ENCODE measurements at regions not wholly inside any gene's neighbourhood (a gene's known extent, or its start where the extent isn't known, plus 50 kb on each side); places are given as distances from the start of the nearest gene placed in this dataset.

DNA sequence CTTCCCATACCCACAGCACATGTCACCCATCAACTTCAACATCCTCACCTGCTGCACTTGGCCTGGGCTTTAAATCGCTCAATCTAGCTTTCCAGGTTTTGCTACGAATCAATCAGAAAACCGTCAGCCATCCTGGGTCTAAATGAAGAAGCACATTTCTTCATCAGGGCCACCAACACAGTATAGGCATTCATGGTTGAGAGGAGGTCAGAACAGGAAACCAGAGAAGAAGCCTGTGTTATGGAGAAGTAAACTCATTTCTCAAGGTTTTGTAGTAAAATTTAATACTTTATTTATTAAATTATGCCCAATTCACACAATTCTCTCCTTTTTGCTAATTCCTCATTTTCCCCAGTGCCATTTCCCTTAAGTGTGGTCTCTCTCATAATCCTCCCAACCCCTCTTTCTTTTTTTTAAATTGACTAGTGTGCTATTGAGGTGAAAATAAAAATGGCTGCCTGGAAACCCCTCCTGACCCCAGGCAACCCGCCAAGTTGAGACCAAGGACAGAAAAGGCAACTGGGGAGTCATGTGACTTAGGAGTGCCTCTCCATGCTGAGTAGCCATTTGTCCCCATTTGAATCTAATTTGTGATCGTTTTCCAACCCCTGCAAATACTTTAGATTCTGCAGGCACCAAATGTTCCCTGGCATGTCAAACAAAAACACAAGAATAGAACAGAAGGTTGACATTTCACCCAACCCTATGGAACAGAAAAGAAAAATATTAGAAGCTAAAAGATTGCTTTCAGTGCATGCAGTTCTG is 181.1 kb upstream of the NAMPT start:
- Histone ChIP-seq H3K4me3 (ENCODE audit: low read depth, low read length, poor library complexity, severe bottlenecking) (no peak overlapping the region), H3K27me3 (ENCODE audit: insufficient read depth, low read length) (no peaks in the 10 kb centered on the region), H3K36me3 (ENCODE audit: insufficient read depth, low read length) (no peaks in the 10 kb centered on the region), H3K4me2 (ENCODE audit: low read length) (no peak overlapping the region), H3K9me3 (ENCODE audit: low read length) (no peaks in the 10 kb centered on the region), H4K20me1 (ENCODE audit: insufficient read depth, low read length) (no peaks in the 10 kb centered on the region), H2AFZ (ENCODE audit: low read length) (no peak overlapping the region), H3K4me1 (ENCODE audit: insufficient read depth, low read length, severe bottlenecking) (no peaks in the 10 kb centered on the region), H3K9ac (ENCODE audit: low read length) (no peak overlapping the region), H3F3A (ENCODE audit: insufficient read depth, low read length) (no peaks in the 10 kb centered on the region), H3K9me2 (ENCODE audit: low read depth, low read length) (no peaks in the 10 kb centered on the region), H3K27ac (ENCODE audit: low read depth, low read length, poor library complexity, severe bottlenecking) (no peak overlapping the region), H3K79me2 (ENCODE audit: insufficient read depth, low read length) (no peaks in the 10 kb centered on the region)
- TF ChIP-seq EZH2 (IDR thresholded peaks at IDR 0.05; ENCODE audit: borderline replicate concordance, low read length) = no peak

DNA sequence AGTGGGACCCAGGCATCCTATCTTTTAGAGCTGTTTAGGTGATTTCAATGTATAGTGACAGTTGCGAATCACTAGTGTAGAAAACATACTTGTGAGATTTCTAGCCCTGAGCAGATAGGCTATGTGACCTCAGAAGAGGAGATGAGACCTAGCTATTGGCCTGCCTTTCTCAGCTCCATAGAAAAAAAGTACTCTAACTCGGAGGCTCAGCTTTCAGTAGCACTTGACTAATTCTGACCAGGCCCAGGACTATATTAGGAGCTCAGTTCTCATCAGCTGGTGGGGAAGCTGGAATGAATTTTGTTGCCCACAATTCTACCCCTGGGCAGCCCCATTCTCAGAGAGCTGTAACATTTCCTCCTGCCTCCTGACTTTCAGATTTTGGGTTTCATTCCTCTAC is 179.9 kb upstream of the NAMPT start:
- Histone ChIP-seq H3F3A (ENCODE audit: insufficient read depth, low read length) (no peaks in the 10 kb centered on the region), H3K79me2 (ENCODE audit: insufficient read depth, low read length) (no peaks in the 10 kb centered on the region), H3K9me2 (ENCODE audit: low read depth, low read length) (no peaks in the 10 kb centered on the region), H3K36me3 (ENCODE audit: insufficient read depth, low read length) (no peaks in the 10 kb centered on the region), H3K27me3 (ENCODE audit: insufficient read depth, low read length) (no peaks in the 10 kb centered on the region), H2AFZ (ENCODE audit: low read length) (no peak overlapping the region), H3K9me3 (ENCODE audit: low read length) (no peaks in the 10 kb centered on the region), H4K20me1 (ENCODE audit: insufficient read depth, low read length) (no peaks in the 10 kb centered on the region), H3K27ac (ENCODE audit: low read depth, low read length, poor library complexity, severe bottlenecking) (no peak overlapping the region), H3K9ac (ENCODE audit: low read length) (no peak overlapping the region), H3K4me3 (ENCODE audit: low read depth, low read length, poor library complexity, severe bottlenecking) (no peak overlapping the region), H3K4me2 (ENCODE audit: low read length) (no peak overlapping the region), H3K4me1 (ENCODE audit: insufficient read depth, low read length, severe bottlenecking) (no peaks in the 10 kb centered on the region)
- no peak for TF ChIP-seq EZH2 (IDR thresholded peaks at IDR 0.05; ENCODE audit: borderline replicate concordance, low read length)
- TF ChIP-seq, protein P1, sequence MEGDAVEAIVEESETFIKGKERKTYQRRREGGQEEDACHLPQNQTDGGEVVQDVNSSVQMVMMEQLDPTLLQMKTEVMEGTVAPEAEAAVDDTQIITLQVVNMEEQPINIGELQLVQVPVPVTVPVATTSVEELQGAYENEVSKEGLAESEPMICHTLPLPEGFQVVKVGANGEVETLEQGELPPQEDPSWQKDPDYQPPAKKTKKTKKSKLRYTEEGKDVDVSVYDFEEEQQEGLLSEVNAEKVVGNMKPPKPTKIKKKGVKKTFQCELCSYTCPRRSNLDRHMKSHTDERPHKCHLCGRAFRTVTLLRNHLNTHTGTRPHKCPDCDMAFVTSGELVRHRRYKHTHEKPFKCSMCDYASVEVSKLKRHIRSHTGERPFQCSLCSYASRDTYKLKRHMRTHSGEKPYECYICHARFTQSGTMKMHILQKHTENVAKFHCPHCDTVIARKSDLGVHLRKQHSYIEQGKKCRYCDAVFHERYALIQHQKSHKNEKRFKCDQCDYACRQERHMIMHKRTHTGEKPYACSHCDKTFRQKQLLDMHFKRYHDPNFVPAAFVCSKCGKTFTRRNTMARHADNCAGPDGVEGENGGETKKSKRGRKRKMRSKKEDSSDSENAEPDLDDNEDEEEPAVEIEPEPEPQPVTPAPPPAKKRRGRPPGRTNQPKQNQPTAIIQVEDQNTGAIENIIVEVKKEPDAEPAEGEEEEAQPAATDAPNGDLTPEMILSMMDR (IDR thresholded peaks at IDR 0.05; ENCODE audit: low read length) = no peak

DNA sequence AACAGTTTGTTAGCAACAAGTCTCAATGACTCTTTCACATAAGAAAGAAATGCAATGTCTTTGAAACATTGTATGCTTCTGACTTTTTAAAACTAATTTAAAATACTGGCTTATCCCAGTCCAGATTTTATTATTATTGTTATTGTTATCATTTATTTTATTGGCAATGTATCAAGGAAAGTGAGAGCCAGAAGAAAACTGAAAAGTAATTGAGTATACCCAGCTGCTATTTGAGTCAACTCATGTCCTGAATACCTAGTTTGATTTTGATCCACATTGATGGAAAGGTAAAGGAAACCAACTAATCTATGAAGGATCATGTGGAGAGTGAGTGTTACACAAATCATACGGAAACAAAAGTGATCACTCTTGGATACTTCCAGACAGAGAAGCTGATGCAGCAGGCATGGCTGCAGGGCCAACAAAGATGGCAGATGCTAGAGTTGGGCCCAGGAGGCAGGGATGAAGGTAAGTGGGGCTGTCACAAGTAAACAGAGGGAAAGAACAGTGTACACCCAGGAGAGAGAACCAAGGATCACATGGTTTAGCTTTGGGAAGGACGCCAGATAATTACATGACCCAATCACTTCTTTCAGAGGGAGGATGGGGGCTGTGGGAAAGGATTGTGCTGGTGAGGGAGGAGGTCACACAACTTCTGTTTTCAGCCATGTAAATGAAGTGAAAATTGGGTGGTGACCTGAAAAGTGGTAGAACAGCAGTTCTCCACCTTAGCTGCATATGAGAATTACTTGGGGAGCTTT is 179.2 kb upstream of the NAMPT start:
- Histone ChIP-seq H3K4me2 (ENCODE audit: low read length) (no peak overlapping the region), H3K27me3 (ENCODE audit: insufficient read depth, low read length) (no peaks in the 10 kb centered on the region), H3K9me2 (ENCODE audit: low read depth, low read length) (no peaks in the 10 kb centered on the region), H3K79me2 (ENCODE audit: insufficient read depth, low read length) (no peaks in the 10 kb centered on the region), H3K9ac (ENCODE audit: low read length) (no peak overlapping the region), H2AFZ (ENCODE audit: low read length) (no peak overlapping the region), H3K9me3 (ENCODE audit: low read length) (no peaks in the 10 kb centered on the region), H3K4me3 (ENCODE audit: low read depth, low read length, poor library complexity, severe bottlenecking) (no peak overlapping the region), H4K20me1 (ENCODE audit: insufficient read depth, low read length) (no peaks in the 10 kb centered on the region), H3K27ac (ENCODE audit: low read depth, low read length, poor library complexity, severe bottlenecking) (no peak overlapping the region), H3K36me3 (ENCODE audit: insufficient read depth, low read length) (no peaks in the 10 kb centered on the region), H3K4me1 (ENCODE audit: insufficient read depth, low read length, severe bottlenecking) (no peaks in the 10 kb centered on the region), H3F3A (ENCODE audit: insufficient read depth, low read length) (no peaks in the 10 kb centered on the region)
- TF ChIP-seq, protein P1 (IDR thresholded peaks at IDR 0.05; ENCODE audit: low read length) = no peak
- no peak for TF ChIP-seq EZH2 (IDR thresholded peaks at IDR 0.05; ENCODE audit: borderline replicate concordance, low read length)
